ENCODE measurements at regions not wholly inside any gene's neighbourhood (a gene's known extent, or its start where the extent isn't known, plus 50 kb on each side); places are given as distances from the start of the nearest gene placed in this dataset.

DNA sequence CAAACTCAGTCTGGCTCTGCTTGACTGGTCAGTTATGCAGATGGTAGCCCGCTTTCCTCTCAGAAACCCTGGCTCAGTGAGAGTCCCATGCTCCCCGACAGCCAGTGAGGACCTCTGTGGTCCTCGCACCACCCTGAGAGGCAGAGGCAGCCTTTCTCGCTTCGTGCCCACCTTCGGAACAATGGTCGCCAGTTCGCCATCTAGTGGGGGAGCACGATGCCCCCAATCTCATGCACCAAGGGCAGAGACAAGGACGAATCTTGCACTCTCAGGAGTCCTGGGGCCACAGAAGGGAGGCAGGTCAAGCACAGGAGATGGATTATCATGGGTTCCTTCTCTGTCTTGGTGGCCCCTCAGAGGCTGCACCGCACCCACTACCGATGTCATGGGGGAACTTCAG lies 75.2 kb downstream of the RHCG start:
- DNase-seq (ENCODE audit: low read depth), result no peak

GRCh38 chr15:89419370-89419984 lies 76.9 kb downstream of the RHCG start:
- DNase-seq (ENCODE audit: low read depth), result peak; percentile 40

DNA sequence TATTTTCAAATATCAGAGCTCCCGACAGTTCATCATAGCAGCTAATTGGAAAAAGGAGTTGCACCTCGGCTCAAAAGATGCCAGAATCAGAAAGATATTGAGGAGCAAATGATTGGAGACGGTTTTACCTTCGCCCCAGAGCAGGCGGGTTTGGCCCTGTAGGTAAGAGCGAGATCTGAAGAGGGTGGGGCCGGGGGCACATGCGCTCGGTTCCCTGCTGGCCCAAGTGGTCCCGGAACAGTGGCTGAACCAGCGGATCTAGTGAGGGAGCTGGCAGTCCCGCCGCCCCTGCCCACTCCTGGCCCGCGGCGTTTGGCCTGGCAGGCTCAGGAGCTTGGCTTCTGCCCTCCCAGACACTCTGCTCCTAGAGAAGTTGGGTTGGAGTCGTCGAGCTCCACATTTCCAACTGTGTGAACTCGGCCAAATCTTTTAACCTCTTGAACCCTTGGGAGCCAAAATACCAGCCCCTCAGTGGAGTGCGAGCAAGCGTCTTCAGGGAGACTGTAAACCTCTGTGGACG lies 79.1 kb downstream of the RHCG start:
- DNase-seq (ENCODE audit: low read depth), result no peak

GRCh38 chr15:89416339-89417183 lies 79.8 kb downstream of the RHCG start:
- DNase-seq (ENCODE audit: low read depth), result peak; percentile 60

DNA sequence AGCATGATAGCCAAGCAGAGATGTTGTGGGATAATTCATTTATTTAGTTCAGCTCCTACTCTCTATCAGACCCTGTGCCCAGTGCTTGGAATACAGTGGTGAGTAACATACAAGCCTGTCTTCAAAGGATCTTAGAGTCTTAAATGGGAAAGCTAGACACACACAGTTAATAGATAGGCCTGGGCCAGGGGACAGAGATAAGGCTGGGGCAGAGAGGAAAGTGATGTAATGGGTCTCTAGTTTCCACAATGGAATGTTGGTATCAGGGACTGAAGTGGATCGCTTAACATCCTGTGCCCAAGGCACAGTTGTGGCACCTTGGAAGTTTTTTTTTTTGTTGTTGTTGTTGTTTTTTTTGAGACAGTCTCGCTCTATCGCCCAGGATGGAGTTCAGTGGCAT lies 79.9 kb upstream of the POLG start:
- no peak for DNase-seq (ENCODE audit: low read depth)

DNA sequence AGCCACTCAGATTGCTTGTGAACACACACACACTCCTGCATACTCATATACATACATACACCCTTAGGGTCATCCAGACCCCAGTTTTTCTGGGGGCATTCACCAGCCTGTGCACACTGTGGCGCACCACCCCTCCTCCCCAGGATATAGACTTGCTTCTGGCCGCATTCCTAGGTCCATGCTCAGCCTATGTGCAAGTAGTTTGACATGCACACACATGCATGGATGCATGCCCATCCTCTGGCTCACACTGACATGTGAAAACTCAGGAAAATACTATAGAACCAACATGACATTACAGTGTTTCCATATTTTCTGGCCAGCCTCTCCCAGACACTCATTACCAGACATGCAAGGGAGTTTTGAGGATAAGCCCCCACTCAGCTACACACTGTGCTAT lies 79.3 kb upstream of the POLG start:
- no peak for DNase-seq (ENCODE audit: low read depth)

DNA sequence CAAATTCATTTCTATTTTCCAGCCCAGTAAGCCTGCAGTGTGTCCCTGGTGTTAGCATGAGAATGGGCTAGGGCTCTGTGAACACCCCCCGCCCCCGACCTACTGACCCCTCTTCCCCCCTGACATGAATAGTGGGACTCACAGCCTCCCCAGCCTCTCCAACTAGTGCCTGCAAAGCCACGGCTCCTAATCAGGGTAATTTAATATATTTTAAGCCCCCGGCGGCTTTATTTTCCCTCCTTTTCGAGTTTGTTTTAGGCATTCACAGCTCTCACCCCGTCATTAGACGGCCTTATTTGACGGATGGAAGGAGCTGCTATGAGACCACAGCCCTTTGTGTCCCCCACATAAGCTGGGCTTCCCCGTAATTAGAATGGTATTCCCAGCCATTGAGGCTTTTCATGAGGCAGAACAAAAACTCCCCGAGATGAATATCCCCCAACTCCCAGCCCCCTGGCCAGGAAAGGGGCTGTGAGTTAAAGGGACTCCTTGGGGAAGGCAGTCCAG lies 78.3 kb upstream of the POLG start:
- DNase-seq (ENCODE audit: low read depth), result no peak

DNA sequence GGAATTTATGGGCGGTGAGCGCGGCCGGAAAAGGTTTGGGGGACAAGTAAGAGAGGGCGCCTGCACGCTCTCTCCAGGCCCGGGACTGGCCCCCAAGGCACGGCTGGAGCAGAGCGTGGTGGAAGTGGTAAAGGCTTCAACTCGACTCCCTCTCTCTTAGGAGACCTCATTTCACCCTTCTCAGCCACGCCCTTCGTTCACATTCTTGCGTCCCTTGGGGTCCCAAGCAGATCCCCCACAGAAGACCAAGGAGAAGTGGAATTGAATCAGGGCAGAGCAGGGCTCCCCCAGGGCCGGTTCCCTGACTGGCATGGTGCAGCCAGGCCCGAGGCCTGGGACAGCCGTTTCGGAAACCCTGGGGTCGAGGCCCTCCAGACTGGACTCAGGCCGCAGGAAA lies 75.4 kb upstream of the POLG start:
- DNase-seq (ENCODE audit: low read depth), result no peak

GRCh38 chr15:89409184-89410038 lies 74.8 kb upstream of the POLG start:
- DNase-seq (ENCODE audit: low read depth), result no peak

- DNase-seq (ENCODE audit: low read depth), result no peak
These were observed 74.0 kb upstream of the POLG start for GRCh38 chr15:89408372-89409183.

- no peak for DNase-seq (ENCODE audit: low read depth)
These were observed 72.5 kb upstream of the POLG start for GRCh38 chr15:89406940-89407607.

DNA sequence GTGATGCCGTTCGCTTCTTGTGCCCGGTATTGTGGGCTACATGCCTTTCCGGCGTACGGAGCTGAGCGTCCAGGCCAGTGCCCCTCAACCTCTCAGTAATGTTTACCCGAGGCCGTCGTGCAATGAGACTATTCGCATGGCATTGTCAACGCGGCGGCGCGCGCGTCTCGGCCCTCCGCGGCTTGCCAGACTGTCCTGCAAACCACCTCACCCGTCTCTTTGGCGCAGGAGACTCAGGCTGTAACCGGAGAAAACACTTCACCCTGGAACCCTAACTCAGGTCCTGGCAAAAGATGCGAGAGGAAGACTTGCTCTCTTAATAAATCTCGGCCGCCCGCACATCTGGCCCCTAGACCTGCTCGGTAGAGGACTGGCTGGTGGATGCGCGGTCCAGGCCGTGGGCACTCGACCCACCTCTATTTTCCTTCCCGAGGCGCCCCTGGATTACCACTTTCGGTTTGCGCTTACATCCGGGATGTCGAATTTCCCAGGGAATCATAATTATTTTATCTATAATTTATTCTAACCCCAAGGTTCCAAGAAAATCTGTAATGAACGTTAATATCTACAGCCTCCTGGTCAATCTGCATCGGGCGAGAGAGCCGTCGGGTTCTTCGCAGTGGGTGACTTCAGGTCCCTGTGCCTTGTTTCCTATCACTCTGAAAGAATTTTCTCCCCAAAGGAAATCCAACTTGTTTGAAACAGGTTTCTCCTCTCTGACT lies 71.8 kb upstream of the POLG start:
- no peak for DNase-seq (ENCODE audit: low read depth)

DNA sequence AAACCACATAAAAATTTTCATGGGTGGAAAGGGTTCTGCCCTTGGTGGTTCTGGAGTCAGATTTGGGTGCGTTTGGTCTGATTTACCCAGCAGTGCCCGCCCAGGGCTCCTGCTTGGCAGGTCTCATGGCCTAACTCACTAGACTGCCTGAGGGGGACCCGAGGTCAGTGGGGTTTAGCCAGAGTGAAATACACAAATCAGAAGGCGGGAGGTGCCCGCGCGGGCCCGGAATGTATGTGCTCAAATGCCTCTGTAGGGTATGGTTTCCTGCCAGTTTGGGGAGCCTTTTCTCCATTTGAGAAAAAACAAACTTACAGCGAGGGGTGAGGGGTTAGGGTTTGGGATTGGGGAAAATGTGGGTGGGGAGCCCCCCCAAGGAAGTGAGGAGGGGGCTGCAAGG lies 70.9 kb upstream of the POLG start:
- no peak for DNase-seq (ENCODE audit: low read depth)

- DNase-seq (ENCODE audit: low read depth), result no peak
These were observed 69.4 kb upstream of the POLG start for GRCh38 chr15:89404023-89404422.

DNA sequence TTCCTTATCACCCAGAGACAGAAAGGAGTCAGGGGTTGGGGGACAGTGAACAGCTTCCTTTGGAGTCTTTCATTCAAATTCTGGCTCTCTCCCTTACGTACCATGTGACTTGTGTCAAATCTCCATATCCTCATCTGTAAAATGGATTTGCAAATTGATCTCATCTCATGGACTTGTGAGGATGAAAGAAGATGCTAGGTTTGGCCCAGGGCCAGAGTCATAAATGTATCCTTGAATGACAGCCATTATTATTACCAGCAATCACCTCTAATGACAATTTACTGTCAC lies 67.8 kb upstream of the POLG start:
- no peak for DNase-seq (ENCODE audit: low read depth)

DNA sequence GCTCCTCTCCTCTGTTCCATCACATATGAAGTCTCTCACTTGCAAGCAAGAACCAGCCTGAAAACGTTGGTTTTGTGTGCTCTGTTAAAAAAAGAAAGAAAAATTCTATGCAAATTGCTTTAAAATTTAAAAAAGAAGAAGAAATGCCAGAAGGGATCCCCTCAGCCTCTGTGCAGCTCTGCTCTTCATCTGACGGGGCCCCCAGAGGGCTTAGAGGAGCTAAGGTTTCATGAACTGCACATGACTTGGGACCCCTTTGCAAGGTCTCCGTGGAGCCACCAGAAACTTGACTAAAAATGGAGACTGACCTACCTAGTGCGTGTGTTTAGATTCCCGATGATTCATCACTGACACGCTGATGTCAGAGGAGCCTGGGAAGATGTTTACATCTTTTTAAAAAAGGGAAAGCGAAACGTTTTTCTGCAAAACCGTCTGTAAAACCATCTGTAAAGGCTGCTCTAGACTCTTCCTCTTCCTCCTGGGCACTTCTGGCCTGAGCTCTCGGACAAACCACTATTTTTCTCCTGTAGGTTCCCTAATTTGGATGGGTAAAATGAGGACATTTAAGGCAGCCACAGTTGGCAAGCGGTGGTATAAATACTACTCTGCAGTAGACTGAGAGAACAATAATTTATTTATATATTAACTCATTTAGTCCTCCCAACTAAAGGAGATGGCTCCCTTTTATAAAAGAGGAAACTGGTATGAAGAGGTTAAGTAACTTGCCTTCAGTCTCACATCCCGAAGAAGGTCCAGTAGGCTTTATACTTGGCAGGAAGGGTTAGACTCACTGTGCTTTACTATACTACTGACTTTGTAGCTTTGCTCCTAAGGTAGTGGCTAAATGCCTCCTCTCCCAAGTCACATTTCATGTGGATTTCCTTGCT lies 67.2 kb upstream of the POLG start:
- DNase-seq (ENCODE audit: low read depth), result peak; percentile 68

GRCh38 chr15:89400782-89401545 lies 66.3 kb upstream of the POLG start:
- DNase-seq (ENCODE audit: low read depth), result no peak

GRCh38 chr15:89400116-89400781 lies 65.6 kb upstream of the POLG start:
- no peak for DNase-seq (ENCODE audit: low read depth)

Measured in RPMI7951 (cell line).